HUES6 (cell line): ENCODE measurements at regions not wholly inside any gene's neighbourhood (a gene's known extent, or its start where the extent isn't known, plus 50 kb on each side); places are given as distances from the start of the nearest gene placed in this dataset.

Experiments used
- H3K27ac ChIP-seq: 2 replicates; pipeline ENCODE4 v1.7.0; 2013; ENCODE audit warnings: low read depth, mild to moderate bottlenecking, low read length, inconsistent platforms
- H3K27me3 ChIP-seq: 2 replicates; pipeline ENCODE4 v1.6.1; 2013; ENCODE audit warnings: low read length; ENCODE audit not compliant: control insufficient read depth, insufficient read depth
- H3K36me3 ChIP-seq: 2 replicates; pipeline ENCODE4 v1.6.1; 2013; ENCODE audit warnings: low read length; ENCODE audit not compliant: control insufficient read depth, insufficient read depth
- H3K4me1 ChIP-seq: 2 replicates; pipeline ENCODE4 v1.6.1; 2013; ENCODE audit warnings: low read length; ENCODE audit not compliant: control insufficient read depth, insufficient read depth
- H3K4me3 ChIP-seq: 2 replicates; pipeline ENCODE4 v1.5.1; 2013; ENCODE audit warnings: low read depth, low read length
- H3K9ac ChIP-seq: one replicate; pipeline ENCODE4 v1.6.1; 2013; ENCODE audit warnings: mild to moderate bottlenecking, low read length
- H3K9me3 ChIP-seq: 2 replicates; pipeline ENCODE4 v1.6.1; 2013; ENCODE audit warnings: low read depth, low read length; ENCODE audit not compliant: control insufficient read depth, insufficient read depth

GRCh38 chr5:115374057-115374775, 77.8 kb upstream of the CCDC112 start:
- Histone ChIP-seq H3K36me3 (no peaks in the 10 kb centered on the region), H3K4me1 (peaks cover 17% of the 10 kb centered on the region), H3K27me3 (no peaks in the 10 kb centered on the region), H3K9ac (no peak overlapping the region), H3K9me3 (no peaks in the 10 kb centered on the region), H3K4me3 (no peak overlapping the region), H3K27ac (no peak overlapping the region)

- no peak overlapping the region for H3K9ac ChIP-seq
- no peak overlapping the region for H3K4me3 ChIP-seq
- no peaks in the 10 kb centered on the region for H3K9me3 ChIP-seq
- H3K27ac ChIP-seq, result no peak overlapping the region
- no peaks in the 10 kb centered on the region for H3K36me3 ChIP-seq
- no peaks in the 10 kb centered on the region for H3K27me3 ChIP-seq
- H3K4me1 ChIP-seq, result peaks cover 24% of the 10 kb centered on the region
These were observed 75.7 kb upstream of the CCDC112 start for GRCh38 chr5:115372146-115372545.

GRCh38 chr5:115369430-115370144, 73.1 kb upstream of the CCDC112 start:
- H3K36me3 ChIP-seq, result no peaks in the 10 kb centered on the region
- H3K27ac ChIP-seq, result peak overlapping the region; percentile 95
- no peaks in the 10 kb centered on the region for H3K9me3 ChIP-seq
- peak overlapping the region; percentile 8 for H3K9ac ChIP-seq
- no peak overlapping the region for H3K4me3 ChIP-seq
- H3K4me1 ChIP-seq, result peaks cover 27% of the 10 kb centered on the region
- no peaks in the 10 kb centered on the region for H3K27me3 ChIP-seq

- H3K9me3 ChIP-seq, result no peaks in the 10 kb centered on the region
- H3K4me1 ChIP-seq, result peaks cover 24% of the 10 kb centered on the region
- no peaks in the 10 kb centered on the region for H3K27me3 ChIP-seq
- no peaks in the 10 kb centered on the region for H3K36me3 ChIP-seq
- H3K27ac ChIP-seq, result no peak overlapping the region
- H3K4me3 ChIP-seq, result no peak overlapping the region
- H3K9ac ChIP-seq, result no peak overlapping the region
These were observed 69.8 kb upstream of the CCDC112 start for GRCh38 chr5:115366223-115366622.

DNA sequence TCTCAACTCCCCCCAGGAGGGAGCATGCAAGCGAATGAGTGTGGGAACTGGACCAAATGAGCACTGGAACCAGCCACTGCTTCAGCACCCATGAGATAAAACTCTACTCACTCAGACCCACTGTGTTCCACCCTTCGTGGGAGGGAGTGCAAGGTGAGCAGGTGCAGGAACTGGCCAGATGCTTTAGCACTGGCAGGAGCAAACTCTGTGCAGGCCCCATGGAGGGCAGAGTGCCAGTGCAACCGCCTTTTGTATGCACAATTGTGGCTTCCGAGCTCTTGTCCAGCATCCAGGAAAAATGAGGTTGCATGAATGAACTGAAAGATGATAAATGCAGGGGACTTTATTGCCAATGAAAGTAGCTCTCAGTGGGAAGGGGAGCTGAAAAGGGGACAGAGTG, 67.4 kb upstream of the CCDC112 start:
- Histone ChIP-seq H3K27me3 (no peaks in the 10 kb centered on the region), H3K4me1 (peaks cover 15% of the 10 kb centered on the region; the same call in 1 of the 2 replicates), H3K9ac (no peak overlapping the region), H3K36me3 (no peaks in the 10 kb centered on the region), H3K4me3 (no peak overlapping the region), H3K9me3 (no peaks in the 10 kb centered on the region), H3K27ac (no peak overlapping the region)

GRCh38 chr5:115360046-115360685, 63.7 kb upstream of the CCDC112 start:
- Histone ChIP-seq H3K4me3 (no peak overlapping the region), H3K9me3 (no peaks in the 10 kb centered on the region), H3K27ac (no peak overlapping the region), H3K27me3 (no peaks in the 10 kb centered on the region), H3K9ac (no peak overlapping the region), H3K4me1 (peaks cover 10% of the 10 kb centered on the region; the same call in 1 of the 2 replicates), H3K36me3 (no peaks in the 10 kb centered on the region)

DNA sequence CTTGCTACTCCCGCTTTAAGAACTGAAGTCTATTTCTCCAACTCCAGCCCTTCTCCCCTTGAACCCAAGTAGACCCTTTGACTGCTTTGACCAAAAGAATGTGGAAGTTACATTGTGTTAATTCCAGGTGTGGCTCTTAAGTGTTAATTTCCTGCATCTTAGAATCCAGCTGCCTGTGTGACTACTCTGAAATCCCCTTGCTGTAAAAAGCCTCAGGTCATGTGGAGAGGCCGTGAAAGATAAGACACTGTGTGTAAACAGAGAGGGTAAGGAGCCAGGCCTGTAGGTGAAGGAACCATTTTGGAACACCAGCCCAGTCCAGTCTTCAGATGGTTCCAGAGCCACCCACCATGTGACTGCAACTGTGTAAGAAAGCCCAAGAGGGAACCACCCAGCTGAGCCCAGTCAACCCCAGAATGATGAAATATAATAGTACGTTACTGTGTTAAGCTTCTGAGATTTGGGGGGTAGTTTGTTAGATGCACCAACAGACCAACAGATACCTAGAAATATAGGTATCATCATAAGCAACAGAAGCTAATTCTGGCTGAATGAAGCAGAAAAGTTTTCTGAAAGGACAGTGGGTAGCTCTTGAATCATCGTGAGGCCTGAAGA, 59.4 kb upstream of the CCDC112 start:
- H3K36me3 ChIP-seq, result no peaks in the 10 kb centered on the region
- H3K9ac ChIP-seq, result no peak overlapping the region
- H3K27me3 ChIP-seq, result no peaks in the 10 kb centered on the region
- peaks cover 10% of the 10 kb centered on the region; the same call in 1 of the 2 replicates for H3K4me1 ChIP-seq
- H3K4me3 ChIP-seq, result no peak overlapping the region
- H3K27ac ChIP-seq, result no peak overlapping the region
- H3K9me3 ChIP-seq, result peaks cover 8% of the 10 kb centered on the region

DNA sequence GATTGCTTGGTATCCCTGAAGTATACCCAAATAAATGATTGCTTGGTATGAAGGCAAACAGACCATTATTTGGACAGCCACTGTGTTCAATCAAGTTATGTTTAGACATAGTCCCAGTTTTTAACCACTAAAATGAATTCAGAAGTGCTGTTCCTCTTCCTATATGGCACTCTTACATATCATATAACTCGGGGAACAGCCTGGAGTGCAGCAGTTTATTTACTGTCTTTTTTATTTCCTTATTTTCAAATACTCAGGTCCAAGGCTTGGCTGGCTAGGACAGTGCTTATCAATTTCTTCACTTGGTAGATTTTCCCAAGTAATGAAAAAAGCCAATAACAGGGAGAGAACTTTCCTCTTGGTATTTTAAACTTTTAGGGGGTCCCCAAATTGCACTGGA, 58.6 kb upstream of the CCDC112 start:
- H3K9me3 ChIP-seq, result peaks cover 8% of the 10 kb centered on the region
- no peaks in the 10 kb centered on the region for H3K36me3 ChIP-seq
- H3K27me3 ChIP-seq, result no peaks in the 10 kb centered on the region
- H3K4me3 ChIP-seq, result no peak overlapping the region
- H3K4me1 ChIP-seq, result peaks cover 6% of the 10 kb centered on the region; the same call in 1 of the 2 replicates
- no peak overlapping the region for H3K9ac ChIP-seq
- no peak overlapping the region for H3K27ac ChIP-seq

GRCh38 chr5:115354246-115354645, 57.8 kb upstream of the CCDC112 start:
- H3K9ac ChIP-seq, result no peak overlapping the region
- no peaks in the 10 kb centered on the region for H3K36me3 ChIP-seq
- H3K4me3 ChIP-seq, result no peak overlapping the region
- H3K27ac ChIP-seq, result no peak overlapping the region
- no peaks in the 10 kb centered on the region for H3K27me3 ChIP-seq
- peaks cover 5% of the 10 kb centered on the region; the same call in 1 of the 2 replicates for H3K4me1 ChIP-seq
- peaks cover 8% of the 10 kb centered on the region for H3K9me3 ChIP-seq

GRCh38 chr5:115352571-115352970, 56.1 kb upstream of the CCDC112 start:
- H3K27ac ChIP-seq, result no peak overlapping the region
- no peaks in the 10 kb centered on the region for H3K27me3 ChIP-seq
- H3K9me3 ChIP-seq, result peaks cover 8% of the 10 kb centered on the region
- no peaks in the 10 kb centered on the region for H3K36me3 ChIP-seq
- no peak overlapping the region for H3K4me3 ChIP-seq
- no peaks in the 10 kb centered on the region; the same call in 1 of the 2 replicates for H3K4me1 ChIP-seq
- H3K9ac ChIP-seq, result no peak overlapping the region
